Heart left ventricle (tissue), 16 donors: ENCODE measurements at regions not wholly inside any gene's neighbourhood (a gene's known extent, or its start where the extent isn't known, plus 50 kb on each side); places are given as distances from the start of the nearest gene placed in this dataset.
"Not testable (repeated sequence)": the region's sequence is repeated elsewhere in the genome, so short reads cannot be mapped to it uniquely, and the experiment has no call there.

Experiments
- ATAC-seq, 4 donors: fragments of 200-7000 bp; cut with Tn5 transposase; one replicate each; pipeline ENCODE4 v1.9.1; 2020 to 2022; ENCODE audit warnings: moderate library complexity in 4 of 4, mild to moderate bottlenecking in 3 of 4, moderate number of reproducible peaks in 1 of 4
- DNase-seq, 5 donors: peaks; one replicate each; pipeline ENCODE4 v3.0.0-alpha.2; 2020
- H3K27ac ChIP-seq, 12 donors: fragments of 200-600 bp; sonication (generic) in 4 of 12; one replicate each; pipeline versions ENCODE4 v1.5.0 to v1.8.0; 2016 to 2022; ENCODE audit warnings: mild to moderate bottlenecking in 2 of 12
- H3K27me3 ChIP-seq, 9 donors: fragments of 200-600 bp; sonication (generic) in 2 of 9; one replicate each; pipeline versions ENCODE4 v1.5.1 to v1.8.0; 2016 to 2022; ENCODE audit warnings: mild to moderate bottlenecking in 3 of 9
- H3K36me3 ChIP-seq, 9 donors: fragments of 200-600 bp; sonication (generic) in 2 of 9; one replicate each; pipeline versions ENCODE4 v1.5.0 to v1.8.0; 2018 to 2022; ENCODE audit warnings: mild to moderate bottlenecking in 2 of 9
- H3K4me1 ChIP-seq, 12 donors: fragments of 200-600 bp; sonication (generic) in 4 of 12; one replicate each; pipeline versions ENCODE4 v1.5.0 to v1.8.0; 2016 to 2022; ENCODE audit warnings: mild to moderate bottlenecking in 3 of 12
- H3K4me3 ChIP-seq, 12 donors: fragments of 200-600 bp; sonication (generic) in 4 of 12; one replicate each; pipeline versions ENCODE4 v1.5.0 to v1.8.0; 2017 to 2022; ENCODE audit warnings: mild to moderate bottlenecking in 9 of 12, moderate library complexity in 4 of 12
- H3K9me3 ChIP-seq, 12 donors: fragments of 200-600 bp; sonication (generic) in 4 of 12; one replicate each; pipeline versions ENCODE4 v1.5.0 to v1.8.0; 2016 to 2022; ENCODE audit warnings: mild to moderate bottlenecking in 1 of 12
- CTCF ChIP-seq, 12 donors: fragments of 200-600 bp; sonication (generic) in 4 of 12; IDR thresholded peaks; one replicate each; pipeline versions ENCODE4 v1.5.0 to v1.8.0; 2018 to 2022; ENCODE audit warnings: antibody characterized with exemption in 12 of 12, mild to moderate bottlenecking in 5 of 12
- POLR2A ChIP-seq, 2 donors: fragments of 450-650 bp; IDR thresholded peaks; one replicate each; pipeline ENCODE4 v1.6.1; 2017; ENCODE audit warnings: antibody characterized with exemption in 2 of 2, mild to moderate bottlenecking in 2 of 2, moderate library complexity in 2 of 2
- WGBS, 4 donors: extraction: QIAGEN DNeasy Blood & Tissue Kit in 2 of 4; methylation state at CpG; one replicate each; pipeline versions ENCODE4 v1.1.5 to v1.1.7; 2013 to 2018; 5-methylcytosine and 5-hydroxymethylcytosine counted together
- intact Hi-C, 10 donors: fragments of 100-400 bp; cut with DNase I; formaldehyde crosslinking; loops; one replicate each; pipeline versions ENCODE4 v1.11.1 to v1.14.2; 2022
- donor health status: ischemic (EF 13 %, LVEDD 7.1; RV severe dilation, severe dysfunction).
- donor health status: healthy with polysubstance abuse.
- donor health status: DM: no; HTN: yes; CAD: no.
- donor health status: DM: no; HTN: no; CAD: no.
- donor health status: ischemic (EF 25% LVEDD 6.9; RV normal size, moderate dysfunction).
- donor health status: ischemic (EF 25% LVEDD 5.7; RV mildly dilated, moderate dysfunction).
- donor health status: healthy.
- donor health status: DM: yes; HTN: yes; CAD: no.
- donor health status: ischemic (EF 35%, LVEDD 5.7; RV mildly dilated, moderate dysfunction).
- donor health status: nonischemic (EF 11% LVEDD 7.7; RV severe dilation, severe dysfunction).
- donor health status: DM: yes; HTN: yes; CAD: no.
- donor health status: PGD.
- donor health status: ischemic (EF 29% LVEDD 5.4; RV normal size, mild dysfunction).
- donor health status: nonischemic (EF 23%, LVEDD 6.1; RV moderate dilation, normal function).

GRCh38 chr10:21347043-21347784 lies 178.3 kb downstream of the SKIDA1 start:
- Histone ChIP-seq H3K4me3 (no peak overlapping the region), H3K27me3 (no peaks in the 10 kb centered on the region), H3K27ac (no peak overlapping the region), H3K9me3 (peaks cover 0 to 4% (median 0%) of the 10 kb centered on the region in 12 donors), H3K4me1 (peaks cover 0 to 16% (median 11%) of the 10 kb centered on the region in 12 donors), H3K36me3 (no peaks in the 10 kb centered on the region)
- DNase-seq (no peak), ATAC-seq (no peak)
- intact Hi-C loops: no loop called here
- TF ChIP-seq POLR2A (IDR thresholded peaks at IDR 0.05): no peak
- no peak for TF ChIP-seq CTCF (IDR thresholded peaks at IDR 0.05)
- 83 to 94% (median 90%) methylated on average over 7 of the region's 7 CpGs for WGBS, 4 donors

GRCh38 chr10:21343087-21343486 lies 182.4 kb downstream of the SKIDA1 start:
- TF ChIP-seq POLR2A (IDR thresholded peaks at IDR 0.05) (no peak), CTCF (IDR thresholded peaks at IDR 0.05) (no peak)
- no peak overlapping the region for H3K27ac ChIP-seq
- DNase-seq: no peak
- H3K4me1 ChIP-seq: no peaks in the 10 kb centered on the region
- 92 to 97% (median 95%) methylated on average over 3 of the region's 3 CpGs for WGBS, 4 donors
- no peak for ATAC-seq
- H3K9me3 ChIP-seq: no peaks in the 10 kb centered on the region
- H3K36me3 ChIP-seq: no peaks in the 10 kb centered on the region
- intact Hi-C loops: no loop called here
- no peak overlapping the region for H3K4me3 ChIP-seq
- H3K27me3 ChIP-seq: no peaks in the 10 kb centered on the region

- DNase-seq, H3K9me3 ChIP-seq: not testable (repeated sequence)
- WGBS, 4 donors: 92 to 100% (median 97%) methylated on average over 1 of the region's 1 CpG
Measured at GRCh38 chr10:21342499-21342898, 183.0 kb downstream of the SKIDA1 start.

GRCh38 chr10:21340331-21340730 lies 185.2 kb downstream of the SKIDA1 start:
- TF ChIP-seq POLR2A (IDR thresholded peaks at IDR 0.05) (no peak), CTCF (IDR thresholded peaks at IDR 0.05) (no peak)
- intact Hi-C loops: no loop called here
- no peak for ATAC-seq
- Histone ChIP-seq H3K4me3 (no peak overlapping the region), H3K9me3 (no peaks in the 10 kb centered on the region), H3K36me3 (no peaks in the 10 kb centered on the region), H3K27me3 (no peaks in the 10 kb centered on the region), H3K4me1 (peaks cover 0 to 16% (median 9%) of the 10 kb centered on the region in 12 donors), H3K27ac (no peak overlapping the region)
- WGBS, 4 donors: 92 to 100% (median 98%) methylated on average over 3 of the region's 3 CpGs
- DNase-seq: no peak

More at GRCh38 chr10:21342499-21342898, 183.0 kb downstream of the SKIDA1 start:
- H3K27ac ChIP-seq, H3K4me3 ChIP-seq, H3K27me3 ChIP-seq, H3K36me3 ChIP-seq, ATAC-seq, H3K4me1 ChIP-seq, intact Hi-C loops: not testable (repeated sequence)
